Prostate gland (tissue), 2 donors: ENCODE measurements at regions not wholly inside any gene's neighbourhood (a gene's known extent, or its start where the extent isn't known, plus 50 kb on each side); places are given as distances from the start of the nearest gene placed in this dataset.
"Not testable (repeated sequence)": the region's sequence is repeated elsewhere in the genome, so short reads cannot be mapped to it uniquely, and the experiment has no call there.

Experiments used
- DNase-seq: peaks from one replicate; pipeline ENCODE4 v3.0.0-alpha.2; 2019; ENCODE audit warnings: low spot score
- H3K27ac ChIP-seq, 2 donors: fragments of 200-600 bp; sonication (generic); 2 replicates each; pipeline ENCODE4 v1.5.1; 2017 to 2019
- H3K27me3 ChIP-seq: fragments of 200-600 bp; sonication (generic); replicated peaks from 2 replicates; pipeline ENCODE4 v1.5.1; 2019; ENCODE audit not compliant: insufficient read depth
- H3K36me3 ChIP-seq, 2 donors: fragments of 200-600 bp; sonication (generic); 1 replicate in 1 of 2; 2 replicates in 1 of 2; pipeline versions ENCODE4 v1.5.1 to v1.8.1; 2017 to 2019
- H3K4me1 ChIP-seq: fragments of 200-600 bp; sonication (generic); replicated peaks from 2 replicates; pipeline ENCODE4 v1.5.1; 2019
- H3K4me3 ChIP-seq, 2 donors: fragments of 200-600 bp; sonication (generic); 2 replicates each; pipeline ENCODE4 v1.5.1; 2017 to 2019
- H3K9me3 ChIP-seq: fragments of 200-600 bp; sonication (generic); 2 replicates; pipeline ENCODE4 v1.5.1; 2017
- CTCF ChIP-seq, 4 experiments: fragments of 200-600 bp in 2 of 4; fragments of 450-650 bp in 2 of 4; sonication (generic) in 2 of 4; IDR thresholded peaks; 1 replicate in 3 of 4; 2 replicates in 1 of 4; pipeline ENCODE4 v1.5.1; 2016 to 2019; ENCODE audit warnings: antibody characterized with exemption in 4 of 4, mild to moderate bottlenecking in 2 of 4, moderate library complexity in 2 of 4
- POLR2A ChIP-seq: fragments of 450-650 bp; IDR thresholded peaks from one replicate; pipeline ENCODE4 v1.6.1; 2016; ENCODE audit warnings: antibody characterized with exemption, mild to moderate bottlenecking
- POLR2AphosphoS5 ChIP-seq: sonication (generic); formaldehyde crosslinking; IDR thresholded peaks from one replicate; pipeline ENCODE4 v1.6.1; 2017; ENCODE audit warnings: antibody characterized with exemption
- WGBS: methylation state at CpG from one replicate; pipeline ENCODE4 v1.1.5; 2018; 5-methylcytosine and 5-hydroxymethylcytosine counted together
- intact Hi-C: fragments of 100-400 bp; cut with DNase I; formaldehyde crosslinking; loops from one replicate; pipeline ENCODE4 v1.14.2; 2022

GRCh38 chr13:22897571-22898314 lies 283.0 kb upstream of the SGCG start:
- Histone ChIP-seq H3K4me1 (peaks cover 6% of the 10 kb centered on the region), H3K36me3 (no peaks in the 10 kb centered on the region), H3K27me3 (no peaks in the 10 kb centered on the region), H3K27ac (no peak overlapping the region), H3K9me3 (no peaks in the 10 kb centered on the region), H3K4me3 (no peak overlapping the region)
- WGBS, result 95% methylated on average over 39 of the region's 39 CpGs
- intact Hi-C loops, result no loop called here
- DNase-seq, result no peak
- TF ChIP-seq POLR2A (no peak), POLR2AphosphoS5 (no peak), CTCF (IDR thresholded peaks at IDR 0.05) (no peak)

DNA sequence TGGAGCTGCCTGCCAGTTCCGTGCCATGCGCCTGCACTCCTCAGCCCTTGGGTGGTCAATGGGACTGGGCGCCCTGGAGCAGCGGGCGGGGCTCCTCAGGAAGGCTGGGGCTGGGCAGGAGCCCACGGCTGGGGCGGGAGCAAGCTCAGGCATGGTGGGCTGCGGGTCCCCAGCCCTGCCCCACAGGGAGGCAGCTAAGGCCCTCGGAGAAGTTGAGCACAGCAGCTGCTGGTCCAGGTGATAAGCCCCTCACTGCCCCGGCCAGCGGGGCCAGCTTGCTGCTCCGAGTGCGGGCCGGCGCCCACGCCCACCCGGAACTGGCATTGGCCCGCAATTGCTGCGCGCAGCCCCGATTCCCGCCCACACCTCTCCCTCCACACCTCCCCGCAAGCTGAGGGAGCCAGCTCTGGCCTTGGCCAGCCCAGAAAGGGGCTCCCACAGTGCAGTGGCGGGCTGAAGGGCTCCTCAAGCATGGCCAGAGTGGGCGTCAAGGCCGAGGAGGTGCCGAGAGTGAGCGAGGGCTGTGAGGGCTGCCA lies 280.3 kb upstream of the SGCG start:
- H3K27me3 ChIP-seq, H3K4me3 ChIP-seq, intact Hi-C loops, H3K9me3 ChIP-seq, H3K4me1 ChIP-seq, DNase-seq, H3K27ac ChIP-seq, H3K36me3 ChIP-seq: not testable (repeated sequence)
- WGBS, result 91% methylated on average over 27 of the region's 28 CpGs

DNA sequence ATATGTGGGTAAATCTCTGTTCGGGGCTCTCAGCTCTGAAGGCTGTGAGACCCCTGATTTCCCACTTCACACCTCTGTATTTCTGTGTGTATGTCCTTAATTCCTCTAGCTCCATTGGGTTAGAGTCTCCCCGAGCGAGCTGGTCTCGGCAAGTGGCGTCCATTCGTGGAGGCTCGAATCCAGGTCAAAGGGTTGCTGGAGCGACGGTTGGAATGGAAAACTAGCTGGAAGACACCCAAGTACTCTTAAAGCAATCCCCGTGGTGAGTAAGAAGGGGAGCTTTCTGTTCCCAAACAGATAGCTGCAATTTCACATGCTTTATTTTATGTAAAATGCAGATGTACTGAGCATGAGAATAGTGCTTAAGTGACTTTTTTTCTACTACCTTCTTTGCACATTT lies 277.5 kb upstream of the SGCG start:
- Histone ChIP-seq H3K4me1 (no peaks in the 10 kb centered on the region), H3K27me3 (no peaks in the 10 kb centered on the region), H3K4me3 (no peak overlapping the region), H3K27ac (no peak overlapping the region), H3K9me3 (no peaks in the 10 kb centered on the region), H3K36me3 (no peaks in the 10 kb centered on the region)
- 76% methylated on average over 10 of the region's 10 CpGs for WGBS
- DNase-seq, result no peak
- TF ChIP-seq POLR2A (no peak), CTCF (IDR thresholded peaks at IDR 0.05) (no peak), POLR2AphosphoS5 (no peak)
- intact Hi-C loops, result no loop called here

- no peak overlapping the region for H3K27ac ChIP-seq
- no peaks in the 10 kb centered on the region for H3K9me3 ChIP-seq
- H3K27me3 ChIP-seq, result no peaks in the 10 kb centered on the region
- intact Hi-C loops, result no loop called here
- no peaks in the 10 kb centered on the region for H3K36me3 ChIP-seq
- H3K4me1 ChIP-seq, result no peaks in the 10 kb centered on the region
- no peak overlapping the region for H3K4me3 ChIP-seq
- TF ChIP-seq CTCF (IDR thresholded peaks at IDR 0.05) (no peak), POLR2AphosphoS5 (no peak), POLR2A (no peak)
- no peak for DNase-seq
Observed at GRCh38 chr13:22903925-22904324, 276.9 kb upstream of the SGCG start.

GRCh38 chr13:22915442-22916082 lies 265.2 kb upstream of the SGCG start:
- intact Hi-C loops, result no loop called here
- 2% methylated on average over 33 of the region's 58 CpGs for WGBS
- Histone ChIP-seq H3K4me3 (peak overlapping the region; percentile 43 to 46), H3K27me3 (no peaks in the 10 kb centered on the region), H3K4me1 (no peaks in the 10 kb centered on the region), H3K9me3 (no peaks in the 10 kb centered on the region), H3K36me3 (no peaks in the 10 kb centered on the region), H3K27ac (peak overlapping the region in 1 of 2 donors; percentile 9)
- TF ChIP-seq POLR2AphosphoS5 (no peak), CTCF (IDR thresholded peaks at IDR 0.05) (no peak), POLR2A (no peak)
- DNase-seq, result peak; percentile 32

DNA sequence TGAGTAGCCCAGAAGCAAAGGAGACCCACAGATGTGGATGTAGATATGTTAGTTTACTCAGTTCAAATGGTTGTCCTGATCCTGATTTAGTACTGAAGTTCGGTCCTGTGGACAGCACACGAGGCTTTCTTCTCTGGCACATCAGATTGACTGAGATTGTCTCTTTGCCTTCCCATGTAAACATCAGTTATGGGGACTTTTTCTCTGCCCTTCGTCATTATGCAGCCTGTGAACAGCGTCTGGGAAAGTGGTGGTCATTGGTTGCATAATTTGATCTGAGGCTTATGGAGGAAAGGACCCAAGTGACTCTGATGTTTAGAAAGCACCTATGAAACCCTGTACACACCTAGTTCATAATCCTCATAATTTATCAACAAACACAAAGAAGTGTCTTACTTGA lies 264.5 kb upstream of the SGCG start:
- H3K9me3 ChIP-seq, intact Hi-C loops, H3K4me1 ChIP-seq, H3K27me3 ChIP-seq, DNase-seq, H3K27ac ChIP-seq, H3K4me3 ChIP-seq, H3K36me3 ChIP-seq: not testable (repeated sequence)
- WGBS, result 41% methylated on average over 4 of the region's 4 CpGs
